Panc1 (cell line): ENCODE measurements at regions not wholly inside any gene's neighbourhood (a gene's known extent, or its start where the extent isn't known, plus 50 kb on each side); places are given as distances from the start of the nearest gene placed in this dataset.

Source experiments
- CTCF ChIP-seq: fragments of 450-650 bp; IDR thresholded peaks from 2 replicates; pipeline ENCODE4 v1.5.1; 2017; ENCODE audit warnings: mild to moderate bottlenecking
- POLR2AphosphoS5 ChIP-seq: IDR thresholded peaks from 2 replicates; pipeline ENCODE4 v1.6.1; 2012; ENCODE audit warnings: mild to moderate bottlenecking, low read depth, low read length, moderate library complexity
- REST ChIP-seq, 2 experiments: IDR thresholded peaks; 2 replicates each; pipeline ENCODE4 v1.6.1; 2011 to 2012; ENCODE audit warnings: low read depth in 2 of 2, control low read depth in 1 of 2, low read length in 1 of 2, mild to moderate bottlenecking in 1 of 2, moderate library complexity in 1 of 2; ENCODE audit not compliant: insufficient read depth in 1 of 2

- TF ChIP-seq CTCF (no peak), POLR2AphosphoS5 (no peak), REST (IDR thresholded peaks at IDR 0.05; ENCODE audit: insufficient read depth in 1 of 2, low read depth in 2 of 2, low read length in 1 of 2) (no peak)
Measured at GRCh38 chr3:59115364-59116232, 65.8 kb upstream of the CFAP20DC start.
